CMK (cell line): ENCODE measurements at regions not wholly inside any gene's neighbourhood (a gene's known extent, or its start where the extent isn't known, plus 50 kb on each side); places are given as distances from the start of the nearest gene placed in this dataset.

Source experiments
- DNase-seq: peaks from one replicate; pipeline ENCODE4 v3.0.0-alpha.2; 2010; ENCODE audit warnings: low read depth

DNA sequence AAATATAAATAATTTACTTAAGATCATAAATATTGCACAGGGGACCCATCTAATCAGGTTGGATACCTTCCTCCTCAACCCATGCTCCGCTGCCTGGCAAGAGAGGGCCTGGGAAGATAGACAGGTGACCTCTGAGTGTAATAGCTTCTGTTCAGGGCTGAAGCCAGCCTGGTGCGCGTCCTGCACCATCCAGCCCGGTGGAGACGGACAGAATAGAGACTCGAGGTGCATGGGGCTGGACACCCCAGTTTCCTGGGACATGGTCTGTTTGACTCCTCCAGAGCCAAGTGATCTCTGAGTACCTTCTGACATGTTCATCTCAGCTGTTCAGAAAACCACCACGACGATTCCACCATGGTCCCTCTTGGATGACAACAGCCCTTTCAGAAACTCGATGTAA is 209.3 kb upstream of the MYT1L start:
- DNase-seq = no peak

DNA sequence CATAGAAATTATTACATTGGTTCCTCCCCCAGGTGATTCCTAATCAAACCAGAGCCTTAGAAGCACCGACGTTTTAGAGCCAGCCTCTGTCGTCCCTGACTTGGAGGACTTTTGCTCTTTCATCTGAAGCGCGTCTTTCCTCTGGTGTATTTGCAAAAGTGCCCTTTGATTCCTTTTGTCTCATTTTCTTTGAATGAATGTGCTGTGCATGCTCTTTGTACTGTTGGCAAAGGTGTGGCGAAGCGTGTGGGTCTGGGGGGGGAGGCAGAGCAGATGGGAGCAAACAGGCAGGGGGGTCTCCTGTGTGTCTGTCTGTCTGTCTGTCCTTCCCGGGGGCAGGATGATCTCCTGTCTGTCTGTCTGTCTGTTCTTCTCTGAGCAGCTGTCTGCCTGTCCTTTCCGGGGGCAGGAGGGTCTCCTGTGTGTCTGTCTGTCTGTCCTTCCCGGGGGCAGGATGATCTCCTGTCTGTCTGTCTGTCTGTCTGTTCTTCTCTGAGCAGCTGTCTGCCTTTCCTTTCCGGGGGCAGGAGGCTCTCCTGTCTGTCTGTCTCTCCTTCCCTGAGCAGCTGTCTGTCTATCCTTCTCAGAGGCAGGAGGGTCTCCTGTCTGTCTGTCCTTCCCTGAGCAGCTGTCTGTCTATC is 205.5 kb upstream of the MYT1L start:
- DNase-seq = no peak

DNA sequence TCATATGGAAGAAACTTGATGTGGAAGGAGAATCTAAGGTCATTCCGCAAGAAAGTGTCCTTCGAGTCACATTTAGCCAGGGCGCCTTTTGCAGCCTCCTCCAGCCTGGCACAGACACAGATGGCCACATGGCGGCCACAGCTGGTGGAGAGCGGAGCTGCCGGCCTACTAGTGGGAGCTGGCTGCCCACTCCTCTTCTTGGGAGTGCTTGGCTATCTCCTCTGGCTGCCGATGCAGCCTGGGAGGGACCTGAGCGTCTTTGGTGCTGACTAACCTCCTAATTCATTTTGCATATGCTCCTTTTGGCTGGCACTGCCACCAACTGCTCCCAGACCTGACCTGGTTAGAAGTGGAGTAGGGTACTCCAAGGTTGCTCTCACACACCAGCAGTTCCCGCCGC is 199.3 kb upstream of the MYT1L start:
- DNase-seq = no peak

DNA sequence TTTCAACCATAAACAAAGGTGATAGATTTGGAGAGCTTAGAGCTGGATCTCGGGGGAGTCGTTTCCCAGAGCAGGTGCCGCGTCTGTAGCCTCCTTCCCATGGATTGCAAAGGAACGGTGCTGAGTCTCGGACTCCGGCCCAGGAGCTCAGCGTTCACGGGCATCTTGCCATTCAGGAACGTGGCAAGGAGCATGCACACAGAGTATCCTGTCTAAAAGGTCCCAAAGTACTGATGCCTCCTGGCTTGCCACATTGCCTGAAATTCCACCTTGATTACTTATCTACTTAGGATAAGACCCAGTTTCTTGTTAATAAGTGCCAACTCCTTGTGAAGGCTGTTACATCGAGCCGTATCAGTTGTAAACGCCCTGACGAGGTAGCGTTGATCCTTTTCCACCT is 197.8 kb upstream of the MYT1L start:
- no peak for DNase-seq

DNA sequence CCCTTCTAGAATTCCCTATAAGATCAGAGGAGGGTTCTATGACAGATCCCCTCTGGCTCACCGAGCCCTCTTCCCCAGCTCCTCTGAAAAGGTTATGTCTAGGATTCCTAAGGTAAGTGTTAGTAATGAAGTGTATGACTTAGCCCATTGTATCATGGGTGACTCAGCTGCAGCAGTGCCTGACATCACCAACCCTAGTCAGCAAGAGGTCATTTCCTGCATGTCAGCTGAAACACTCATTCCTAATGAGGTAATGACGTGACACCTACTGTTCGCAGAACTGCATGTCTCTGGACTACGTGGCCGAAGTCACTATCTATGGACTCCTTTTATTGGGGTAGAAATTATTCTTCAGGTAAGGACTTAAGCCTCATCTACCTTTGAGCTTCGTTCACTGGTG is 196.1 kb upstream of the MYT1L start:
- no peak for DNase-seq

DNA sequence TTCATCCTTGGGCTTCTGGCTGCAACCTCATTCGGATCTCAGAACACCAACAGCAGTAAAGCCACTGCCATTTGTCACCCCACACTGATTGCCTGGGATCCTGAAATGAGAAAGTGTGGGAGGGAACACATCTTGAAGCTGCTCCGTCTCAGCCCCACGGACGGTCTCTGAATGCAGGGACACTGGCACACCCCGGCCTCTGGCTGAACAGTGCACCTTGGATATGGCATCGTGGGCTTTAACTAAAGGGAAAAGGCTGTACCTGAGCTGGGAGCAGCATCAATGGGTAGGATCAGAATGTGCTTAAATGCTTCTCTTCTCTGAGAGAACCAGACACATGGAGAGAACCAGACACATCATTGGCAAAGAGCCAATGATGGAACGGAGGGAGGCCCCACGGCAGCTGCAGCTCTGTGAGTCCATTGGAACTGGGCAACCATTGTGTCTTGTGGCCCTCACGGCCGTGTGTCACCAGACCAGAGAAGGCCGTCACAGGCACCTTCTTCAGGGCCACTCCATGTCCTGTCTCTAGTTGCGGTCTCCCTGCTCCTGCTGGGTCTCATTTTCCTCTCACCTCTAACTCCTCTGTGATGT is 193.4 kb upstream of the MYT1L start:
- no peak for DNase-seq

DNA sequence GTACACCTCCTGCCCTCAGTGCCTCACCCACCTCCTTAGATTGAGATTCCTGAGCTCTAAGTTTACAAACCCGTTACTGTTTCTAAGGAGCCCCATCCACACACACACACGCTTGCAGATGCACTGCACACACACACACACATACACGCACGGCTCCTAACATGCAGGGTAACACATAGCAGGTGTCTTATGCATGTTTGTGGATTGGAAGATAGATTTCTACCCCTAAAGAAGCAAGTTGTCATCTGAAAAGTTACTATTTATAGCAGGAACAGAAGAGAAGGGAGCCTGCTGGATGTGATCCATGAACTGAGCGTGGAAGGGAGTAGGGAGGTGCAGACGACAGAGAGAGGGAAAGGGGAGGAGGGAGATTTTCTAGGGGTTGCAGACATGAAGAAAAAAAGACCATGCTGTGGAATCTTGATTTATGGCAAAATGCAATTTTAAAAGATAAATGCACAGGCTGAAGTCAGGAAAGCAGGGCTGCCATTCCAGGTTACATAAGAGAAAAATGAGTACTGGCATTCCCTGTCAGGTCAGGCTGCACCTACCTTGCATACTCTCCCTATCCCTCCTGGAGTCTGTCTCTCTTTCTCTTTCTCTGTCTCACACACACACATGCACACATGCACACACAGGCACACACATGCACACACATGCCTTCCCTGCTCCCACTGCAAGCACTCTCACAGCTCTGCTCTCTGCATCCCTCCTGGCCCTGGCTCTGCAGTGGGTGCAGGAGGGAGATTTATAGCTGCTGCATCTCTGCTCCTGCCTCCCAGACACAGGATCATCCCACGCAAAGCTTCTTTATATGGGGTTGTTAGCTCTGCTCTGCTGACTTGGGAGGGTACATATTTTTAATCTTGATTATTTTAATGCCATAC is 192.6 kb upstream of the MYT1L start:
- DNase-seq = no peak

DNA sequence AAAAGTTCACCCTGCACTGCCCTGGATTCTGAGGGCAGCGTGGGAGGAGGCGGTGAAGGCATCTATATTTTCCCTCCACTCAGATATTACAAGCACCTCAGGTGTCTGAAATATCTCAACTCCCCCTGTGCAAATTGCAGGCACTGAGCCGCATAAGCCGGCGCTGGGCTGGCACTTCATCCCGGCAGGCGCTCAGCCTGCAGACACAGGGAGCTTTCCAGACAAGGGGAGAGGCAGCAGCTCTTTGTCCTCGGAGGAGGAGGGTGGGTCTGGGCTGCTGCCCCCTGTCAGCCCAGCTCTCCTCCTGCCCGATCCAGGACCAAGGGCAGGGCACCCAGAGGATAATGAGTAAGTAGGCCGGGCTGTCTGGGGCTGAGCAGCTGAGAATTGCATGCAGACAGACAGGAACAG is 189.3 kb upstream of the MYT1L start:
- no peak for DNase-seq

DNA sequence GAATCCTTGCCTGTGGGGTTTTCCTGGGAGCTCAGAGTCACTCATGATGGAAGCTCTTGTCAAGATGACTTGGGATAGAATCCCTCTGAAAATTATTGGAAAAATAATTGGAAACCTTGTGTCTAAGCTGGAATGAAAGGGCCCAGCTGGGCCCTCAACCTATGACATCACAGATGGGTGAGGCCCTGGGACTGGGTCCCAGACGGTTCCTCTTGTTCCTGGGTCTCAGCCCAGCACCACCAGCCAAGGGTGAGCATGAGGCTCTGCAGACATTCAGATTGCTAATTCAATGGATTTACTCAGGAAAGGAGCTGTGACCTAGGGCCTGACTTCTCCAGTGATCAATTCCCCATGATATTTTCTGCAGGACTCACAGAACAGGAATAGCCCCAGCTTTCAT is 188.3 kb upstream of the MYT1L start:
- DNase-seq = no peak

DNA sequence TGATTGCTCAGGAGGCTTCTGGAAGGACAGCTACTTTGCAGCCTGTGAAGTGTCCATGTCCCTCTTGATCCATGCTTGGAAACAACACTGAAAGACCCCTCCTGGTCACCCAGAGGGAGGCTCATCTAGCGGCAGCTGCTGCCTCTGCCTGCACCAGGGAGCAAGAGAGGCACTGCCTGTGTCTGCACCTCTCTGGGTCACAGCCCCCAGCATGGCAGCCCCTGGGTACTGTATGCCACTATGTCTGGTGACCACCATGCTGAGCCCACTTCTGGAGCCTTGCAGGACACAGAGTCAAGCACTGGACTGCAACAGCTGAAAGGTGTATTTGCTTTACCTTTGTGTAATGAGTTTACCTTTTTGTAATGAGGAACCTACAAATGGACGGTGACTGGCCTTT is 186.3 kb upstream of the MYT1L start:
- no peak for DNase-seq

DNA sequence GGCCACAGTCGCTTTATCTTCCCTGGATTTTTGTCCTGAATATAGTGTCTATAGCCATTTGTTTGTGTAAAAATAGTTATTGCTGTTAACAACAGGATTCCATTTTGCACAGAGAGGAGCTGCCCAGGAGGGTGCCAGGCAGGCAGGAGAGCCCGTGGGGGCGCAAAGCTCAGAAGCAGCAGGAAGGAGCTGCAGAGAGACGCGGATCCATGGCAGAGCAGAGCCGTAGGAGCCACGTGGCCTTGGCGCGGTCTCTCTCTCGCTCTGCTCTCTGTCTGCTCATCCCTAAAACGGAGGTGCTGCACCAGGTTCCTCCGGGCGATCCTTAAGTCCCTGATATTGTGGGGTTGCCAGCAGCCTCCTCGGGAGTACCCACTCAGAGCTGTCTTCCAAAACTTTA is 185.3 kb upstream of the MYT1L start:
- DNase-seq = no peak

DNA sequence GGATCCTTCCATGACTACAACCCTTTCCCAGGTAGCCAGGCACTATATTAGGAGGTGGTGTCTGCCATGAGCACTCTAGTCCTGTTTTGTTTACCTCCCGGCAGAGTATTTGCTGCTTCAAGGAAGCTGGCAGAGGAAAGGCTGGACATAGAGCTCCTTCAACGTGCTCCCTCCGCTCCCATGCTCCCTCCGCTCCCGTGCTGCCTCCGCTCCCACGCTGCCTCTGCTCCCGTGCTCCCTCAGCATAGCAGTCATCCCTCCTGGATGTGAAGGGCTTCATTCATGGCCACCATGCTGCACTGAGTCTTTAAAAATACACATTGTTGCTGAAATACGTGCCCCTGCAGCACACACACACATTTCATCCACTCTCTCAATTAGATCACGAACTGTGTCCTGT is 181.9 kb upstream of the MYT1L start:
- DNase-seq = no peak

DNA sequence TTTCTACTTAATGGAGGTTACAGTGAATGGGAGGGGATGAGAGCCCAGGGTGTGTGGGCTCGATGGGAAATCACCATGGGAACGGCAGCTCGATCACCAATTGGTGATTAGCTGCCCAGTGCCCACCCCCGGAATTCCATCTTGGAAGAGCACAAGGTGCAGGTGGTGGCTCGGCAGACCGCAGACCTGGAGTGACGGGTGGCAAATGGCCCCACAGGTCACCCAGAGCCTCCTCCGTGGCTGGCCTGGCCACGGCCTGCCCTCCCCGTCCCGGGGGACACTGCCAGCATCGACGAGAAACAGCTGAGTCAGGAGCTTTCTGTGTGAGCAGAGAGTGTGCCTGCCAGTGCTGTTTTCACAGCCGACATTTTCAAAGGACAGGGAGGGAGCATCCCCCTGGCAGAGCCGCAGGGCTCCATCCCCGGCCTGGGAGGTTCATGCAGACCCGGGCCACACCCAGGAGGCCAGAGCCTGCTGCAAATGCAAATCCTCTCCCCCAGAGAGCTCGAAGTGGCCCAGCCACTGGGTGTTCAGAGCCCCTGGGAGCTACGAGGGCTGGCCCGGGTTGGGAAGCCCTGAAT is 176.4 kb upstream of the MYT1L start:
- DNase-seq = no peak

DNA sequence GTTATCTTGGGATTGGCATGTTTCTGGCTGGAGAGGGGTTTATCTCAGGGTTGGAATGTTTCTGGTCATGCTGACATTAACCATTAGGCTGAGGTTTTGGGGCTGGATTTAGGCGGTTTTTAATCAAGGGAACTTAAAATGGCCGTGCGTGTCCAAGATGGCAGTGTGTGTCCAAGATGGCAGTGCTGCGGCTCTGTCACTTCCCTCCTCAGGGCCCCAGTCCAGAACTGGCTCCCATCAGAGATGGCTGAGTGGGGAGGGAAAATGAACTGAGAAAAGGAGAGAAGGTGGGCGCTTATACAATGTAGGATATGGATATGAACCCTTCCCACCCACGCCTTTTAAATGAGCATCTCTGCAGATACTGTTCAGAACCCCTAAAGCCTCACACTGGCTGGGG is 175.5 kb upstream of the MYT1L start:
- no peak for DNase-seq

DNA sequence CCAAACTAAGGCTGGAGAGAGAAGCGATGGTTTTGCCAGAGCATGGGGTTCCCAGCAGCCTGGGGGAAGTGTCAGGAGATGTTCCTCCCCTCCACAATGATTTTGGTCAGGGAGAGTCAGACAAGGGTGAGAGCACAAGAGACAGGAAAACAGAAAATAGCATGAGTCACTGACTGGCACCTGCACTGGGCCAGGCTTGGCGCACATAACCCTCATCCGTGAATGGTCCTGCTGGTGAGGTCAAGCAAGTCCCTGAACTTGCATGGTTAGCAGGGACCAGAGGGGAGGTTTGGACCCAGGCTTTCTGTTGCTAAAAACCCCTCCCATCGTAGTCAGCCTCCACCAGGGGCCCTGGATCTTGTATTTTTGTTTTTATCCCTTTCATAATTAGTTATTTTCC is 174.5 kb upstream of the MYT1L start:
- DNase-seq = no peak

DNA sequence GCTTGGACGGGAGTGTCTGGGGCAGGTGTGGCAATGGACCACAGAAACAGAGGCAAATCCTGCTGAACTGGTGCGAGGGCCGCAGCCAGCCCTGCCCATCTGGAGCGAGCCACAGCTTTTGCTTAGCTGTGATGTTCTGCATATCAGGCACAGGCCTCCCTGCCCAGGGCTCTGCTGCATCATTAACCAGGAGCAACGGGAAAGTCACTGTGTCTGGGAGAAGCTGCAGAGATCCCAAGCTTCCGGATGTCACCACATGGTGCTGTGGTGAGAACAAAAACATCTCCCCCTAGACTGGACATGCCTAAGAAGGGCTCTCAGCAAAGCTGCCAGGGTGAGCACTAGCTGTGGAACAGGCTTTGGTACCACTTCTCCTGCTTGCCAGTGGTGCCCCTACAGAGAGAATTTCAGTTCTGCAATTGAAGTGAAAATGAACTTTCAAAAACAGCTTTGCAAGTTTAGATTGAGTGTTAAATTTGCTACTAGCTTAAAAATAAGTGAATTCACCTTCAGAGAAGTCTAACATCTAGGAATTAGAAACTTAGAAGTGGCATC is 172.9 kb upstream of the MYT1L start:
- no peak for DNase-seq

DNA sequence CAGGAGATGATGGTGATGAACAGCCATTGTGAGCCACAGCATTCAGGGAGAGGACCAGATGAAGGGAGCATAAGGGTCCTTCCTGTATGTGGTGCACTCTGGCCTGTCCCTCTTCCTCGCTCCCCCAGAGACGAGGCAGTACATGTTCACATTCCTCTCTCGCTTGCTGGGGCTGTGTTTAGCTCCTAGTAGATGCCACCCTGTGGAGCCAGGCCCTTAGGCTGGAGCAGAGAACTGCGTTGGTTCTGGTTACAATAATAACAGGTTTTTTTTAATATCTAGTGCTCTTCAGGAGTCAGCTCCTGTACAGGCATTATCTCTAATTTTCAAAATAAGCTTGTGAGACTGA is 171.1 kb upstream of the MYT1L start:
- DNase-seq = no peak

DNA sequence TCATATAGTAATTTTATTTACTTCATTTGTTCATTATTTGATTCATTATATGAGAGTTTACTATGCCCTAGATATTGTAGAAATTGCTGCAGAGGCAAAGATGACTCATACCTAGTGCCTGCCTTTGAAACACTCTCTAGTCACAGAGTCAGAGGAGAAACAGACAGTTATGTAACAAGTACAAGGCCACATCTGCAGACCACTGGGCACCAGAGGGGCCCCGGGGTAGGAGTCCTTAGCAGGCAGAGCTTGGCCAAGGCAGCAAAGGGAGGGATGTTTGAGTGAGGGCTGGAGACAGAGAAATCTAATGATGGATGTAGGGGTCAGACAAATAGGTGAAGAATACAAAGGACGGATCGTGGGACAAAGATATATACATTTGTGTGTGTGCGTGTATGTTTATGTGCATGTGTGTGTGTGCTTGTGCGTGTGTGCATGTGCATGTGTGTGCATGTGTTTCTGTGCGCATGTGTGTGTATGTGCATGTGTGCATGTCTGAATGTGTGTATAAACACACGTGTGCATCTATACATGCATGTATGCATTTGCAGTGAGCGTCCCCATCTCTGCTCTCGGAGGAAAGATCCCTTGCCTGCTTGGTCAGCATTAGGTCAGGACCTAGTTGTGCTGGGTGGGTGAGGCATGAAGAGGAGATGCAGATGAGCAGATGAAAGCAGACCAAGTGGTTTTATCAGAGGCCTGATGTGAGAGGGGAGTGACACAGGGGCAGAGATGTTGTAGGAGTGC is 170.6 kb upstream of the MYT1L start:
- no peak for DNase-seq

DNA sequence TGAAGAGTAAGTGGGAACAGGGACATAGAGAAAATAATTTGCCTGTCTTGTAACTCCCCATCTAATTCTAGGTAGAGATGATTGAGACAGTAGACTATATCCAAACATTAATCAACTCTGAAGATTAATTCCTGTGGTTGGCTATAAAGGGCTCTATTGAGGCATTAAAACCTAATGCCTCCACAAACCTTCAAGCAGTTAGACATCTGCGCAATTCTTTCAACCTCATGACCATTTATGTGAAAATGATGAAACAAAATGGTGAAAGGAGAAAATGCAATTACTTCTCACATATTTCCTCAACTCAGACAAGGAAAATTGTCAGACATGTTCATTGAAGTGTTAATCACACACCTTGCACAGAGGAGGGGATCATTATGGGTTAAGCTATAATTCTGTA is 164.5 kb upstream of the MYT1L start:
- DNase-seq = no peak

DNA sequence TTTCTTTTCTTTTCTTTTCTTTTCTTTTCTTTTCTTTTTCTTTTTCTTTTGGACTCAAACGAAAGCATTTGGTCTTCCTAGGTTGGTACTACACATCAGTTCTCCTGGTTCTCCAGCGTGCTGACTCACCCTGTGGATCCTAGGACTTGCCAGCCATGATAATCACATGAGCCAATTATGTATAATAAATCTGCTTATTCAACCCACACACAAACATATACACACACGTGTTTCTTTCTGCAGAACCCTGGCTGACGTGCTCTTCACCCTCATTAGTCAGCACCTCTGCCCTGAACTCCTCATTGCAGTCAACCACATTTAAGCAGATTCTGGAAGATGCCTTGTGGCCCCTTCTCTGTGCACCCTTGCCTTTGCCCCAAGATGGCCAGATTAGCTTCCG is 162.4 kb upstream of the MYT1L start:
- no peak for DNase-seq

DNA sequence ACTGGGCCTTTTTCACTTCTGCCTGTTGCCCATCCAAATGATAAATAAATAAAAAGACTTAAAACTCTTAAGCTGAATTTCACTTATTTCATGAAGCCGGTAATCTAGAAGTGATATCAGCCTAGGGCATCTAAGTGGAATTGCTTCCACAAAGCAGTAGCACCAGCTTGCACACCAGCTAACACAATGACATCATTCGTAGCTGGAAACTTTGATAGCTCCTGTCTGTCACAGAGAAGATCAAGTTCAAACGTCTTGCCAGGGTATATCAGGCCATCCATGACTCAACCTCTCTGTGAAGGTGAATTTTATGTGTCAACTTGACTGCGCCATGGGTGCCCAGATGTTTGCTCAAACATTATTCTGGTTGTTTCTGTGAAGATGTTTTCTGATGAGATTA is 161.7 kb upstream of the MYT1L start:
- DNase-seq = no peak

DNA sequence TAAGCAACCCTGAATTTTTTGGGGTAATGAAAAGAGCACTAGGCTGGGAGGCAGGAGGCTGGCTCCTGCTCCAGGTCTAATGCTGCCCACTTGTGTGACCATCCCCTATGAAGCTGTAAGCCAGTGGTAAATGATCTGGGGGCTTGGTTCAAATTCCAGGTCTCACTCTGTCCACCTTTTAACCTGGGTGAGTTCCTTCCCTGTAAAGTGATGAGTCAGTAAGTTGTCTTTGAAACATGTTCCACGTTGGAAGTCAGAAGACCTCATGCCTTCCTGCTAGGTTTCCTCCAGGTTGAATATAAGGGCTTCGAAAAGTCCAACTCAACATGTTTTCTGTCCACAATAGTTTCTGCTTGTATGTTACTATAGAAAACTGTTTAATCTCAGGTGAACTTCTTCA is 160.9 kb upstream of the MYT1L start:
- no peak for DNase-seq
